SK-N-SH (cell line): ENCODE measurements at regions not wholly inside any gene's neighbourhood (a gene's known extent, or its start where the extent isn't known, plus 50 kb on each side); places are given as distances from the start of the nearest gene placed in this dataset.

Experiments
- CTCF ChIP-seq: fragments of 200-600 bp; sonication (generic); IDR thresholded peaks from 2 replicates; pipeline ENCODE4 v1.6.1; 2017; ENCODE audit warnings: antibody characterized with exemption, mild to moderate bottlenecking, moderate library complexity
- POLR2AphosphoS5 ChIP-seq: IDR thresholded peaks from 2 replicates; pipeline ENCODE4 v1.6.1; 2012; ENCODE audit warnings: low read depth, low read length

GRCh38 chr5:34511481-34511880 is 144.6 kb upstream of the RAI14 start:
- TF ChIP-seq POLR2AphosphoS5 (no peak), CTCF (no peak)
